C4-2B (cell line): ENCODE measurements at regions not wholly inside any gene's neighbourhood (a gene's known extent, or its start where the extent isn't known, plus 50 kb on each side); places are given as distances from the start of the nearest gene placed in this dataset.
"Not testable (repeated sequence)": the region's sequence is repeated elsewhere in the genome, so short reads cannot be mapped to it uniquely, and the experiment has no call there.

ENCODE experiments used
- H3K27ac ChIP-seq: fragments of 450-650 bp; 2 replicates; pipeline ENCODE4 v1.5.1; 2017
- ZFX ChIP-seq: fragments of 450-650 bp; IDR thresholded peaks from 2 replicates; pipeline ENCODE4 v1.6.1; 2017
- TF ChIP-seq, protein P1 (sequence below): fragments of 450-650 bp; conservative IDR thresholded peaks from 2 replicates; pipeline ENCODE4 v1.5.1; 2017; ENCODE audit warnings: mild to moderate bottlenecking

DNA sequence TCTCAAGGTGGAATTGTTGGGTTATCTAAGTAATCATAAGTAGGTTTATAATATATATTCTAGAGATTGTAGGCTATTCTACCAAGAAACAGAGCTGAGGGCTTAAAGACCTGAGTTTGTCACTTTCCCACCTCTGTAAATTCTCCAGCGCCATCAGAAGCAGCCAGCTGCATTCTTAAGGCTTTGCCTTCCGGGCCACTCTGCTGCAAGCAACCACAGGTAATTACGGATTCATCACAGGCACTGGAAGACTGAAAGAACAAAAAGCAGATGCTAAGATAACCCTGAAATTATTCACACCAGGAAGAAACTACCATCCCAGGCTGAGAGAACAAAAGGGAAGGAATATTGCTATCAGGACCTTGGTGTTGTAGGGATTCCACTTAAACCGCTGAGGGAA is 137.8 kb upstream of the JCAD start:
- TF ChIP-seq ZFX = no peak
- TF ChIP-seq, protein P1, sequence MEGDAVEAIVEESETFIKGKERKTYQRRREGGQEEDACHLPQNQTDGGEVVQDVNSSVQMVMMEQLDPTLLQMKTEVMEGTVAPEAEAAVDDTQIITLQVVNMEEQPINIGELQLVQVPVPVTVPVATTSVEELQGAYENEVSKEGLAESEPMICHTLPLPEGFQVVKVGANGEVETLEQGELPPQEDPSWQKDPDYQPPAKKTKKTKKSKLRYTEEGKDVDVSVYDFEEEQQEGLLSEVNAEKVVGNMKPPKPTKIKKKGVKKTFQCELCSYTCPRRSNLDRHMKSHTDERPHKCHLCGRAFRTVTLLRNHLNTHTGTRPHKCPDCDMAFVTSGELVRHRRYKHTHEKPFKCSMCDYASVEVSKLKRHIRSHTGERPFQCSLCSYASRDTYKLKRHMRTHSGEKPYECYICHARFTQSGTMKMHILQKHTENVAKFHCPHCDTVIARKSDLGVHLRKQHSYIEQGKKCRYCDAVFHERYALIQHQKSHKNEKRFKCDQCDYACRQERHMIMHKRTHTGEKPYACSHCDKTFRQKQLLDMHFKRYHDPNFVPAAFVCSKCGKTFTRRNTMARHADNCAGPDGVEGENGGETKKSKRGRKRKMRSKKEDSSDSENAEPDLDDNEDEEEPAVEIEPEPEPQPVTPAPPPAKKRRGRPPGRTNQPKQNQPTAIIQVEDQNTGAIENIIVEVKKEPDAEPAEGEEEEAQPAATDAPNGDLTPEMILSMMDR = no peak
- no peak overlapping the region for H3K27ac ChIP-seq

DNA sequence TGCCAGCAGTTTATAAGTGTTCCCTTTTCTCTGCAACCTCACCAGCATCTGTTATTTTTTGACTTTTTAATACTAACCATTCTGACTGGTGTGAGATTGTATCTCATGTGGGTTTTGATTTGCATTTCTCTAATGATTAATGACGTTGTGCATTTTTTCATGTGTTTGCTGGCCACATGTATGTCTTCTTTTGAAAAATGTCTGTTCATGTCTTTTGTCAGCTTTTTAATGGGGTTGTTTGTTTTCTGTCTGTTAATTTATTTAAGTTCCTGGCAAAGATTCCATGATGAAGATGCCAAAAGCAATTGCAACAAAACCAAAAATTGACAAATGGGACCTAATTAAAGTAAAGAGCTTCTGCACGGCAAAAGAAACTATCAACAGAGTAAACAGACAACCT is 137.2 kb upstream of the JCAD start:
- H3K27ac ChIP-seq = not testable (repeated sequence)

- TF ChIP-seq, protein P1 = no peak
- no peak for TF ChIP-seq ZFX
- H3K27ac ChIP-seq = no peak overlapping the region
Measured at GRCh38 chr10:30192846-30193608, 133.6 kb upstream of the JCAD start.

- no peak overlapping the region for H3K27ac ChIP-seq
Measured at GRCh38 chr10:30190577-30191552, 131.5 kb upstream of the JCAD start.

GRCh38 chr10:30189238-30189580 is 129.8 kb upstream of the JCAD start:
- TF ChIP-seq ZFX = no peak
- TF ChIP-seq, protein P1 = no peak
- peak overlapping the region; percentile 71 for H3K27ac ChIP-seq

More at GRCh38 chr10:30190577-30191552, 131.5 kb upstream of the JCAD start:
- TF ChIP-seq ZFX = no peak
- TF ChIP-seq, protein P1 = no peak

DNA sequence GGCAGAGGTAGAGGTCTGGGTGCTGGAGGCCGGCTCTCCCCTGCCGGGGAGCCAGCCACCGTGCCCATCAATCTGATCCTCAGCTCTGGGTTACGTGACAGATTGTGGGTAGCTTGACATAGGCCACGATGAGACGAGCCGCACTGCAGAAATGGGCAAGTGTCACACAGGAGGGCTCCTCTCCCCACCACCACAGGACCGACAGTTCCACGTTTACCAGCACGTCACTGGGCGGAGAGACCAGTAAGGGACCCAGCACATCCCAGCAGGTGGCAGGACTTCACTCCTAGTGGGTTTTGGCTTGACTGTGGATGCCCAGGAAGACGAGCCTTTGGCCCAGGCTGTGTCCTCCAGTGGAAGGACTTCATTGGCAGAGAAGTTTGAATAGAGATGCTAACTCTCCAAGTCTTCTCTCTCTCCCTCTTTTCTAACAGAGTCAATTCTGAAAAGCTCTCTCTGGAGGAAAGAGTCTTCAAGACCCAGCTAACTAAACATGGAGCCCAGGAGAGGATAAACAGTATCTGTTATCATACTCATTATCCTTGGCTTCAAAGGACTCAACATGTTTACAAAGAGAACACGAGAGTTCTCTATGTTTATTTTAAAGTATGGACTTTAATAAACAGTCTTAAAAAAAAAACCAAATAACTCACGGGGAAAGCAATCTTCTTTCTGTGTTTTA is 129.3 kb upstream of the JCAD start:
- no peak for TF ChIP-seq ZFX
- TF ChIP-seq, protein P1 = no peak
- H3K27ac ChIP-seq = peak overlapping the region; percentile 71

DNA sequence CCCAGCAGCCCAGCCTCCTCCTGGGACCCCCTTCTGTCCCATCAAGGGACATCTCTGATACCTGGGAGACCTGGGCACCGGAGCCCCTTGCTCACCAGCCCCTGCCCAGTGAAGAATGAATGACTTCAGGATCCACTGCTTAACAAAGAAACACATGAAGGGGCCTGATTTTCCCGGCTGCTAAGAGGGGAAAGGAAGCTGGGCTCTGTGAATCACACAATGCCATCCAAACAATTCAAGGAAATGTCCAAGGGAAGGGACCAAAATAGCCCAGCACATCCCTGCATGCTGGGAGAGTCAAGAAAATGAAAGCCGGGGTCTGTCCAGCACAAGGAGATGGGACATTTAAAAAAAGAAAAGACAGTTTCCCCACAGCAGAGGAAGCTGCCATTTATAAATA is 128.7 kb upstream of the JCAD start:
- TF ChIP-seq, protein P1 = no peak
- no peak for TF ChIP-seq ZFX
- H3K27ac ChIP-seq = peak overlapping the region; percentile 67
